Endothelial cell of hepatic sinusoid (primary cell): ENCODE measurements at regions not wholly inside any gene's neighbourhood (a gene's known extent, or its start where the extent isn't known, plus 50 kb on each side); places are given as distances from the start of the nearest gene placed in this dataset.

Source experiments
- in situ Hi-C: cut with HindIII; loops from 2 replicates; pipeline ENCODE4 v1.10.0; 2017; ENCODE audit warnings: low sequenced_read_pairs

DNA sequence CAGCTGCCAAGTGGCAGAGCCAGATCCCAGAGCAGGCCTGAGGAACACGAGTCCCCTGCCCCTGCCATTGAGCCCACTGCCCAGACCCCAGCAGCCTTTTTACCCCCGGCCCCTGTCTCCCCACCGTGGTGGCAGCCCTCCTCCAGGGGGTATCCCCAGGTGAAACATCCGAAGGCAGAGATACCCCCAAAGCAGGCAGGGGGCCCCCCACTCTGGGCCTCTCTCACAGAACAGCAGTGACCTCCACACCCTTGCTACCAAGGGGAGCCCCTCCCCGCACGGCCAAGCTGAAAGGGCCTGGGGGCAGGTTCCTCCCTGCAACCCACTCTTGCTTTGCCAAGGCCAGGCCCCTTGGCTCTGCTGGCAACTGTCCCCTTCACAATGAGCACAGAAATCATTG is 142.2 kb downstream of the ENGASE start:
- in situ Hi-C loops: no loop called here

DNA sequence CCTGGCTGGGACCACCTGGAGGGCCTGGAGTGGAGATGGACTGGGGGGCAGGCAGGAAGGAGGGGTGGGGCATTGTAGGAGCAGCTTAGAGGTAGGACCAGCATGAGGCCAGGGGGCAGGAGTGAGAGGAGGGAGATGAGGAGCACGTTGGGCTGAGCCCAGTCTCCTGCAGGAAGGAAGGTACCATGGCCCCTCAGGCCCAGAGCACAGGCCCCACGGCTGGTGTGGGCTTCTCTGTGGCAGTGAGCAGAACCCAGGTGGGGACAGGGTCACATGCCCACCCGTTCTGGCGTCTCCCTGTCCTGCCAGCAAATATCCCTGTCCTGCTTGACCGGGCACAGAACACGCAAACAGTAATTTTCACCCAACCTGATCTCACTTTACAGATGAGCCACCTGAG is 141.8 kb downstream of the ENGASE start:
- in situ Hi-C loops: no loop called here

DNA sequence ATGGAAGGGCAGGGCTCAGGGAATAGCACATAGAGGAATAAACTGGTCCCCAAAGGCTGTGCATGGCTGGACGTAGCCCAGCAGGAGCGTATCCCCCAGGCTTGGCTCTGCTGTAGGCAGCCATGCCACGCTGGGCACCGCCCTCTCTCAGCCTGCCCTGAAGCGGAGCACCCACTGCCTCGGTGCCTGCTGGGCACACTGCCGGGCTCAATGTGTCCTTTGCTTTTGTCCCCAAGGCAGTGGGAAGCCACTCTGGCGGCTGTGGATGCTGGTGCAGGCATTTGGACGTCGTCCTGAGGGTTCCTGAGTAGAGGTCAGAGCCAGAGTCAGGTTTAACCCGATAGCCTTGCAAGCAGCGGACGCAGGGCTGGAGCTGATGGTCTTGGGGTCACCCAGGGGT is 141.0 kb downstream of the ENGASE start:
- in situ Hi-C loops: no loop called here

DNA sequence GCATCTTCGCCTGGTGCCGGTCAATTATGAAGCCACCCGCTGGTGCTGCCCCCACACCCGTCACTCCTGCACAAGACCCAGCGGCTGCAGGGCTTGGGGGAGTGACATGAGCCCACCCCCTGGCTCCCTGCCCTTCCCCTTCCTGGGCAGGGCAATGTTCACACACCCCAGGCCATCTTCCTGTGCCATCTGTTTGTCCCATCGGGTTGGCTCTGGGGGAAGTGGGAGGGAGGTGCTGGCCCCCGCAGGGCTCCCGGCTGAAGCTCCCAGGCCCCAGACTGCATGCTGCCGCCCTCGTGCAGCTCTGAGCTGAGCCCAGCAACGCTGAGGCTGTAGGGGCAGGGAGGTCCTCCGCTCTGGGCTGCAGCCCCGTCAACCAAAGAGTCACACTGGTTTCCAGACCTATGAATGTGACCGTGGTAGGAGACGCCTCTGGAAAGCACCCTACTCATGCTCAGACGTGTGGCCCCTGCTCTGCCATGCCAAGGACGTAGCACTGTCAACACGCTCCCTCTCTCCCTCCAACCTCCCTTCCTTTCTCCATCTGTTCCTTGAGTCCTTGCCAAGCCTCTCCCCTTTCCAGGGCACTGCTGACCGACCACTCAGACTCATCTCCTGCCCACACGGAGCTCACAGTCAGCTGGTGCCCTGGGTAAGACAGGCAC is 140.4 kb downstream of the ENGASE start:
- in situ Hi-C loops: no loop called here

DNA sequence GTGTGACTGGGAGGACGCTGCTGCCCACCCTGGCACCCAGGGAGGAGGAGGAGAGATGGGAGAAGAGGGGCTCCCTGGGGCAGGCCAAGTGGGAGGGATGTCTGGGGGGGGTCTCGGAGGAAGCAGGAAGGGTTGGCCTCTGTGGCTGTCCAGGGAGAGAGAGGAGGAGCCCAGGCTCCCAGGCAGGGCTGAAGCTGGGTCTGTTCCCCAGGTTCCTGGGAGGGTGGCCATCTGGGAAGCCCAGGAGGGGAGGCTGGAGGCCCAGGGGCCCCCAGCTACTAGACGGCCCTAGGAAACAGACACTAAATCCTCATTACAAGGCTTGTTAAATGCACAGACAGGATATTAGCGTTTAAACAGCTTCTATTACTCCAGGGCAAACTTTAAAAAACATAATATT is 139.8 kb downstream of the ENGASE start:
- in situ Hi-C loops: no loop called here

- in situ Hi-C loops: no loop called here
Measured at GRCh38 chr17:79213305-79213704, 138.7 kb downstream of the ENGASE start.

DNA sequence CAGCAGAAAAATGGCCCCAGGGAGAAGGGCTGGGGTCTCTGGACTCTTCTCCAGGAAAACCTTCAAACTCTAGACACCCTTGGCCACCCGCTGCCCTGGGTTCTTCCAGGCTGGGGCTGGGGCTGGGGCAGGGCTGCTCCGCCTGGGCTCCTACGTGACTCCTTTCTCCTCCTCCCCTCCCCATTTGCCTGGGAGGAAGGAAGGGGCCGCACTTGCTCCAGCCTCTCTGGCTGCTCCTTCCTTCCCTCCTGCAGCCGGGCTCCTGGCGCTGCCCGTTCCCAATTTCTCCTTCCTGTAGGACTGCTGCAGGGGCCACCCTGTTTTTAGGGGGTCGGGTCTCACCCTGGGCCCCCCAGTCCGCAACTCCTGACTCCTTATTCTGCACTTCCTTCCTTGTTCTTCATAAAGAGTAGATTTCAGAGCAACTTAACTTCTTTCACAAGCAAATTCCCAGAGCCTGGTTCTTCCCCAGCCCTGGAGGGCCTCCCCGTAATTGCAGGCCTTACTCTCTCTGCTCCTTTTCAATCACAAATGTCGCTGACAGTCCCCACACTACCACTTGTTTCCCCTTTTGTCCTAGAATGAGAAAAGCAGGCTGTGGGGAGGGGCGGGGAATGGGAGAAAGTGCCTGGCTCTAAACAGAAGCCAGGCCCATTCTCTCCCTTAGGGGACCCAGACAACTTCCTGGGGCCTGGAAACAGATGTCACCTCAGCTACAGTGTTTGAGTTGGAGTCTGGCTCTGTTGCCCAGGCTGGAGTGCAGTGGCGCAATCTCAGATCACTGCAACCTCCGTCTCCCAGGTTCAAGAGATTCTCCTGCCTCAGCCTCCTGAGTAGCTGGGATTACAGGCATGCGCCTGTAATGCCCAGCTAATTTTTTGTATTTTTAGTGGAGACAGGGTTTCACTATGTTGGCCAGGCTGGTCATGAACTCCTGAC is 137.8 kb downstream of the ENGASE start:
- in situ Hi-C loops: no loop called here

- in situ Hi-C loops: no loop called here
Measured at GRCh38 chr17:79211061-79211770, 136.6 kb downstream of the ENGASE start.

GRCh38 chr17:79210638-79211037 is 136.0 kb downstream of the ENGASE start:
- in situ Hi-C loops: no loop called here

GRCh38 chr17:79207960-79208359 is 133.3 kb downstream of the ENGASE start:
- in situ Hi-C loops: no loop called here

DNA sequence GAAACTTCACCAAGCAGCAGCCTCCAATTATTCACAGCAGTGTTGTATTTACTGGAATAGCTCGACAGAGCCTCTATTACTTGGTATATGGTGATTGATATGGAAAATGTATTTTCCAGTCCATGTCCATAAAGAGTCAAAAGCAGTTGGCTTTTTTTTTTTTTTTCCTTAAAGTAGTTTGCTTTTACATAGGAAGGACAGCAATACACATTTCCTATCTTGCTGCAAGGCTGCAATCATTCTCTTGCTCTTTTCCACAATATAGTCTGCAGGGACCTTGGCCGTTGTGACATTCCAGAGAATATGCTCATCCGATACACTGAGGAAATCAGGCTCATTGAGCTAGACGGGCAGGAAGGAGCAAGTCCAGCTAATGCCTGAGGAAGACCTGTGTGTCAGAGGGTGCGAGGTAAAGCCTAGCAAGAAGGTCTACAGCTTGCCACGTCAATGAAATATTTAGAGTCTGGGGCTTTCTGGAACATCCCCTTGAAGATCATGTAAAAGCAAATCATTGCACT is 131.1 kb downstream of the ENGASE start:
- in situ Hi-C loops: no loop called here

GRCh38 chr17:79204261-79204660 is 129.6 kb downstream of the ENGASE start:
- in situ Hi-C loops: loop anchor here (5.0 kb wide), 1 partner anchor 57 kb away; no protein-coding TSS in a partner anchor

DNA sequence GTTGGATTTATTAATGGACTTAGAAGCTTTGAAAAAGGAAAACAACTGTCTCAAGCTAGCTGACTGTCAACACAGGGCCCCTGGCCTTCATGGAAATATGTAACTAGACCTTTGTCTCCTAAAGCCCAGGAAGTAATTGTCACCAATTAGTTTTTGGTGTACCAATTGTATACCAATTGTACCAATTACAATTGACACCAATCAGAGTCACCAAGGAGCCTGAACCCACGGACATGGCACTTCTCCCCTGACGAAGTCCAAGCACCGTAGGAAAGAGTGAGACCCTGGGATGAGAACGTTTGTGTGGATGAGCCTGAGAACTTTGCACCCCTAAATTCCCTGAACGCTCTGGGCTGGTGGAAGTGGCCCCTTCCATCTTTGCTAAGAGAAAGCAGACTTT is 129.0 kb downstream of the ENGASE start:
- in situ Hi-C loops: loop anchor here (5.0 kb wide), 1 partner anchor 56 kb away; no protein-coding TSS in a partner anchor

DNA sequence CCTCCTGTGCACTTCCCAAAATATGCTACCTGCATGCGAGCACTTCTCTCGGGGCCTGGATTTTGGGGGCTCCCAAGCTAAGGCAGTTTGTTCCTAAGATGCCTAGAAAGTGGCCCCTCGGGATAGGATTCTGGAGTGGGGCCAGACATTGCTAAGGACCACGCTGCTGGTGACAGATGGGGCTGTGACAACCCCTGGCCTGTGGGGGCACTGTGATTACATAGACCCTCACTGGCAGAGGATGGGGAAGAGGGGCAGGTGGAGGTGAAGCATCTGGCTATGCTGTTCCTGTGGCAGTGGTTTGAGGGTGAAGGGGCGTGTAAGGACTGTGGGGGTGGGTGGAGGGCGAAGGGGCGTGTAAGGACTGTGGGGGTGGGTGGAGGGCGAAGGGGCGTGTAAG is 128.4 kb downstream of the ENGASE start:
- in situ Hi-C loops: loop anchor here (5.0 kb wide), 1 partner anchor 56 kb away; no protein-coding TSS in a partner anchor

DNA sequence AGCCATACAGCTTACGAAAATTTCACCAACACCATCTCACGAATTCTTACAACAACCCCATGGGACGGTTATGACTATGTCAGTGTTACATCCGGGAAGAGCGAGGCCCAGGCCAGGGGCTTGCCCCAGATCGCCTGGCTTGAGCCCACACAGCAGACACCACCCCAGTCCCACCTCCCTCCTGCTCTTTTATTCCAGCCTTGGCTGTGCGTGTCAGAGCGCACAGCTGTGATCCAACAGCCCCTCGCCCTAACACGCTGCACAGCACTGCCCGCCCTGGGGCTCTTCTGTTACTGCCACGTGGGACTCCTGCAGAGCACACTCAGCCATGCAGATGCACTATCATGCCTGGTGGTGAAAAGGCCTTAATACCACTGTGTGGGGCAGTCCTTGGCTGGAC is 127.9 kb downstream of the ENGASE start:
- in situ Hi-C loops: loop anchor here (5.0 kb wide), 1 partner anchor 55 kb away; no protein-coding TSS in a partner anchor

DNA sequence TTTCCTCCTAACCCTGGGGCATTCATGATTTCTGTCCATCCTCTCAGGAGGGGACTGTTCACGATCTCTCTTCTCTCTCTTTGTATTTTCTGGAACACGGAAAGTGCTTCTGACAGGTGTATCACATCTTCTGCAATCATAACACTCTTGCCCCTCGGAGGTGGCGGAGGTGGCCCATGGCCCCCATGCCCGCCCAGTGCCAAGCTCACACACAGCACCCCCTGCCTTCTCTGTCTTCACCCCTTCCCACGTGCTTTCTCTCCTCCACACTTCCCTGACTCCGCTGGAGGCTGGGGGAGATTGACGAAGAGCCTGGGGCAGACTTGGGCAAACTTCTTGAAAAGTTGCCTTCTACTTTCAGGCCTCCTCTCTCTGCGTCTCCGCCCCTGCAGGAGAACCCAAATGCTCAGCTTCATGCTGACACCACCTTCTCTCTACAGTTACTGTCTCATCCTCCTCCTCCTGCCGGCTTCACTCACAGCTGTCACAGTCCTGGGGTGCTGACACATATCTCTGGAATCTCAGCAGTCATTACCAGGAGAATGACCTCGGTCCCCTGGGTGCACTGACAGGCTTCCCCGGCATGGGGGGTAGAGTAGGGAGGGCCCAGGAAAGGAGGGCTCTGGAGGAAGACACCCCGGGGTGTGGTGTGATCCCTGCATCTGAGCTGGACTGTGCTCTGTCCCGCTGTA is 127.1 kb downstream of the ENGASE start:
- in situ Hi-C loops: loop anchor here (5.0 kb wide), 1 partner anchor 54 kb away; no protein-coding TSS in a partner anchor

DNA sequence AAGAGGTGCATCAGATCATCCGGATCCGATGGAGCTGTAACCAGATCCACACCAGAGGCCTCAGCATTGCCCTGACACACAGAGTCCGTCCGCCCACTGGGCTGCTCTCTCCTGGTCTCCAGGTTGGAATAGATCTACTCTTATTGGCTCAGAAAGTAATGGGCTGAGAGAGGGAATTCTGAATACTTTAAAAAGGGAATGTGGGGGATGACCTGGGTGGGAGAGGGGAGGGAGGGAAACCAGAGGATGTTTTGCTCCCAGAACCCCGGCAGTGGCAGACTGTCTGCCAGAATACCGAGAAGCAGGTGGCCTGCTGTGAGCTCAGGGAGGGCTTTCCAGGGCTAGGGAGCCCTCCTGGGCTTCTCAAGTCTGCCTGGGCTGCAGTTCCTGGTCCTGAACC is 126.5 kb downstream of the ENGASE start:
- in situ Hi-C loops: loop anchor here (5.0 kb wide), 1 partner anchor 54 kb away; no protein-coding TSS in a partner anchor

DNA sequence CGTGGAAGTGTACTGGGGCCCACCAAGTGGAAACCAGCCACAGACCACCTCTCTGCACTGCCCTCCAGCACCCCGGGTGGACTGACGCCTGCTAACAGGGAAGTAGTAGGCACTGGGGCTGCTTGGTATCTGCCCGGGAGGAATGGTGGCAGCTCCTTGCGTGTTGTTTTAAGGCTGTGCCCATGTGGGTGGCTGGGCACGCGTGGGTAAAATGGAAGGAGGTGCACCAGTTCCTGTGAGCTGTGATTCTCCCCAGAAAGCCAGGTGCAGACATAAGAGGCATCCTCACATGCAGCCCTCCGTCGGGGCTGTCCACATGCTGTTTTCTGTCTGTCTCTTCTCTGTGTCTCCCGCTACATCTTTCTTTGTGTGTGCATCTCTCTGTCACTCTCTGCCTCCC is 122.3 kb downstream of the ENGASE start:
- in situ Hi-C loops: no loop called here

- in situ Hi-C loops: no loop called here
Measured at GRCh38 chr17:79192503-79193351, 118.1 kb downstream of the ENGASE start.
